HCT116 (cell line): ENCODE measurements at regions not wholly inside any gene's neighbourhood (a gene's known extent, or its start where the extent isn't known, plus 50 kb on each side); places are given as distances from the start of the nearest gene placed in this dataset.

ENCODE experiments used
- ATAC-seq: fragments of 200-7000 bp; cut with Tn5 transposase; 2 replicates; pipeline ENCODE4 v1.9.1; 2020; ENCODE audit warnings: mild to moderate bottlenecking, moderate library complexity
- BruUV-seq: library from RNA; stranded (reverse); fragments of 400-500 nt; replicated peaks from 2 replicates; lab custom pipeline; 2021; lab: Mats Ljungman, UMichigan
- CTCF ChIA-PET: fragments of 300-600 bp; sonication (Branson Sonifier 250); formaldehyde crosslinking; loops from one replicate; lab custom pipeline; 2021; ENCODE audit warnings: antibody characterized with exemption; lab: Charles Lee
- POLR2A ChIA-PET: fragments of 300-600, 350-600 bp; sonication (Branson Sonifier 250); formaldehyde crosslinking; loops from one replicate; lab custom pipeline; 2021; ENCODE audit warnings: antibody characterized with exemption; lab: Charles Lee
- RAD21 ChIA-PET, 2 experiments: fragments of 300-600 bp; sonication (Branson Sonifier 250); formaldehyde crosslinking; loops; one replicate each; lab custom pipeline; 2023; ENCODE audit warnings: low total read pairs in 2 of 2; ENCODE audit not compliant: uncharacterized antibody in 2 of 2, unreplicated experiment in 2 of 2, low non-redundant PET in 1 of 2; lab: Charles Lee
- DNase-seq: peaks from one replicate; pipeline ENCODE4 v3.0.0-alpha.2; 2010; ENCODE audit warnings: low read depth, low spot score
- H2AFZ ChIP-seq: fragments of 200-600 bp; shearing (Covaris generic), sonication (generic); 2 replicates; pipeline ENCODE4 v1.6.1; 2017; ENCODE audit warnings: low read depth, mixed run types, mixed read lengths, antibody characterized with exemption, low read length; ENCODE audit not compliant: poor library complexity, severe bottlenecking
- H3K27ac ChIP-seq: 2 replicates; pipeline ENCODE4 v1.5.1; 2012; ENCODE audit warnings: low read depth, low read length
- H3K27me3 ChIP-seq: fragments of 200-600 bp; sonication (generic); 2 replicates; pipeline ENCODE4 v1.6.1; 2016; ENCODE audit warnings: mixed run types, low read length, mixed read lengths; ENCODE audit not compliant: insufficient read depth
- H3K36me3 ChIP-seq, 2 experiments: fragments of 200-500 bp in 1 of 2; fragments of 200-600 bp in 1 of 2; sonication (Bioruptor generic) in 1 of 2; sonication (generic) in 1 of 2; 2 replicates each; pipeline versions ENCODE4 v1.5.1 to v1.6.1; 2014 to 2016; ENCODE audit warnings: low read length in 2 of 2, inconsistent platforms in 1 of 2, mixed read lengths in 1 of 2, mixed run types in 1 of 2; ENCODE audit not compliant: insufficient read depth in 2 of 2, control insufficient read depth in 1 of 2
- H3K4me1 ChIP-seq, 2 experiments: fragments of 200-600 bp in 1 of 2; sonication (generic) in 1 of 2; 2 replicates each; pipeline versions ENCODE4 v1.5.1 to v1.6.1; 2012 to 2017; ENCODE audit warnings: low read length in 2 of 2, inconsistent platforms in 1 of 2, mild to moderate bottlenecking in 1 of 2, mixed read lengths in 1 of 2, mixed run types in 1 of 2, moderate library complexity in 1 of 2; ENCODE audit not compliant: insufficient read depth in 2 of 2, control insufficient read depth in 1 of 2
- H3K4me2 ChIP-seq: fragments of 200-600 bp; sonication (generic); 2 replicates; pipeline ENCODE4 v1.6.1; 2017; ENCODE audit warnings: mixed run types, low read length, mixed read lengths
- H3K4me3 ChIP-seq, 2 experiments: fragments of 200-600 bp in 1 of 2; sonication (generic) in 1 of 2; replicated peaks in 1 of 2; 2 replicates each; pipeline ENCODE4 v1.5.1; 2011 to 2016; ENCODE audit warnings: low read length in 2 of 2, control low read depth in 1 of 2, low read depth in 1 of 2, mild to moderate bottlenecking in 1 of 2, mixed read lengths in 1 of 2, mixed run types in 1 of 2
- H3K79me2 ChIP-seq: fragments of 200-600 bp; sonication (generic); 2 replicates; pipeline ENCODE4 v1.6.1; 2017; ENCODE audit warnings: mild to moderate bottlenecking, mixed run types, low read length, moderate library complexity, mixed read lengths; ENCODE audit not compliant: insufficient read depth
- H3K9ac ChIP-seq: fragments of 200-600 bp; sonication (generic); 2 replicates; pipeline ENCODE4 v1.6.1; 2016; ENCODE audit warnings: low read length, mixed read lengths
- H3K9me2 ChIP-seq: fragments of 200-600 bp; sonication (generic), shearing (Covaris generic); 2 replicates; pipeline ENCODE4 v1.6.1; 2017; ENCODE audit warnings: mixed run types, mild to moderate bottlenecking, moderate library complexity; ENCODE audit not compliant: insufficient read depth
- H3K9me3 ChIP-seq, 2 experiments: fragments of 200-500 bp in 1 of 2; fragments of 200-600 bp in 1 of 2; sonication (Bioruptor generic) in 1 of 2; sonication (generic) in 1 of 2; 2 replicates each; pipeline ENCODE4 v1.6.1; 2014 to 2017; ENCODE audit warnings: low read length in 2 of 2, mixed read lengths in 2 of 2, inconsistent platforms in 1 of 2, low read depth in 1 of 2, mild to moderate bottlenecking in 1 of 2, mixed run types in 1 of 2, moderate library complexity in 1 of 2; ENCODE audit not compliant: control insufficient read depth in 1 of 2, insufficient read depth in 1 of 2
- H4K20me1 ChIP-seq: fragments of 200-600 bp; sonication (generic), shearing (Covaris generic); 2 replicates; pipeline ENCODE4 v1.6.1; 2017; ENCODE audit warnings: mixed run types, mild to moderate bottlenecking, moderate library complexity; ENCODE audit not compliant: insufficient read depth
- ELF1 ChIP-seq: IDR thresholded peaks from 2 replicates; pipeline ENCODE4 v1.6.1; 2012; ENCODE audit warnings: low read depth, borderline replicate concordance
- EZH2 ChIP-seq: fragments of 200-600 bp; sonication (generic); IDR thresholded peaks from 2 replicates; pipeline ENCODE4 v1.6.1; 2017; ENCODE audit warnings: antibody characterized with exemption, mixed run types
- EZH2phosphoT487 ChIP-seq: fragments of 200-600 bp; IDR thresholded peaks from 2 replicates; pipeline ENCODE4 v1.6.1; 2018; ENCODE audit warnings: antibody characterized with exemption, borderline replicate concordance
- FOSL1 ChIP-seq: IDR thresholded peaks from 2 replicates; pipeline ENCODE4 v1.6.1; 2012; ENCODE audit warnings: low read depth
- JUND ChIP-seq: IDR thresholded peaks from 2 replicates; pipeline ENCODE4 v1.6.1; 2012
- POLR2A ChIP-seq: IDR thresholded peaks from 2 replicates; pipeline ENCODE4 v1.7.0; 2011; ENCODE audit warnings: borderline replicate concordance; ENCODE audit not compliant: insufficient read depth, insufficient read length; ENCODE audit errors: extremely low read depth
- POLR2AphosphoS5 ChIP-seq: IDR thresholded peaks from 2 replicates; pipeline ENCODE4 v1.6.1; 2011; ENCODE audit warnings: mild to moderate bottlenecking, low read depth, low read length, moderate library complexity
- SP1 ChIP-seq: IDR thresholded peaks from 2 replicates; pipeline ENCODE4 v1.6.1; 2012; ENCODE audit warnings: low read depth
- TCF7L2 ChIP-seq: IDR thresholded peaks from 2 replicates; pipeline ENCODE4 v1.7.0; 2011; ENCODE audit warnings: borderline replicate concordance, inconsistent platforms; ENCODE audit not compliant: insufficient read depth, insufficient read length; ENCODE audit errors: extremely low read depth
- YY1 ChIP-seq: IDR thresholded peaks from 2 replicates; pipeline ENCODE4 v1.6.1; 2011; ENCODE audit warnings: low read length, low read depth, moderate library complexity, mild to moderate bottlenecking; ENCODE audit not compliant: insufficient replicate concordance; ENCODE audit errors: extremely low read depth
- intact Hi-C: fragments of 100-400 bp; cut with micrococcal nuclease; formaldehyde crosslinking; loops from 2 replicates; pipeline ENCODE4 v1.10.0; 2022
- TF ChIP-seq, protein P1 (sequence below): IDR thresholded peaks from 2 replicates; pipeline ENCODE4 v1.6.1; 2011; ENCODE audit warnings: mild to moderate bottlenecking, low read length, moderate library complexity; ENCODE audit not compliant: insufficient replicate concordance; ENCODE audit errors: extremely low read depth
- TF ChIP-seq, protein P2 (sequence below): IDR thresholded peaks from 2 replicates; pipeline ENCODE4 v1.6.1; 2012

DNA sequence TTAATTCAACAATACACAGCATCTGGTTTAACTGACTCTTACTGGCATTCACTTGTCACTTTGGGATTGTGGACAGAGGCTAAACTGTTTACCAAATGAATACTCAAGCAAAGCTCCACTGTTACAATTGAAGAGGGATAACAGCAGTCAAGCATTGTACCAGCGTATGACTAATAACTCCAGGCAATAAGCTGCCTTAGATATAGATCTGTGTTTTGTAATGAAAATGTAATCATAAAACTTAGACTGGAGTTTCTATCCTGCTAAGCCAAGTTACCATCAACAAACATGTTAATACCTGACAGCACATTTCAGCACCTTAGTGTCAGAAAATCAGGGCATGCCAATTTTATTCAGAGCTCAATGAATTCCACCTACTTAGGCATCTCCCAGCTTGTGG, 889.5 kb downstream of the EPHA4 start (continued):
- TF ChIP-seq, protein P1, sequence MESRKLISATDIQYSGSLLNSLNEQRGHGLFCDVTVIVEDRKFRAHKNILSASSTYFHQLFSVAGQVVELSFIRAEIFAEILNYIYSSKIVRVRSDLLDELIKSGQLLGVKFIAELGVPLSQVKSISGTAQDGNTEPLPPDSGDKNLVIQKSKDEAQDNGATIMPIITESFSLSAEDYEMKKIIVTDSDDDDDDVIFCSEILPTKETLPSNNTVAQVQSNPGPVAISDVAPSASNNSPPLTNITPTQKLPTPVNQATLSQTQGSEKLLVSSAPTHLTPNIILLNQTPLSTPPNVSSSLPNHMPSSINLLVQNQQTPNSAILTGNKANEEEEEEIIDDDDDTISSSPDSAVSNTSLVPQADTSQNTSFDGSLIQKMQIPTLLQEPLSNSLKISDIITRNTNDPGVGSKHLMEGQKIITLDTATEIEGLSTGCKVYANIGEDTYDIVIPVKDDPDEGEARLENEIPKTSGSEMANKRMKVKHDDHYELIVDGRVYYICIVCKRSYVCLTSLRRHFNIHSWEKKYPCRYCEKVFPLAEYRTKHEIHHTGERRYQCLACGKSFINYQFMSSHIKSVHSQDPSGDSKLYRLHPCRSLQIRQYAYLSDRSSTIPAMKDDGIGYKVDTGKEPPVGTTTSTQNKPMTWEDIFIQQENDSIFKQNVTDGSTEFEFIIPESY = no peak
- TF ChIP-seq EZH2 (no peak), POLR2AphosphoS5 (no peak)
- TF ChIP-seq, protein P2, sequence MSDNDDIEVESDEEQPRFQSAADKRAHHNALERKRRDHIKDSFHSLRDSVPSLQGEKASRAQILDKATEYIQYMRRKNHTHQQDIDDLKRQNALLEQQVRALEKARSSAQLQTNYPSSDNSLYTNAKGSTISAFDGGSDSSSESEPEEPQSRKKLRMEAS = no peak

DNA sequence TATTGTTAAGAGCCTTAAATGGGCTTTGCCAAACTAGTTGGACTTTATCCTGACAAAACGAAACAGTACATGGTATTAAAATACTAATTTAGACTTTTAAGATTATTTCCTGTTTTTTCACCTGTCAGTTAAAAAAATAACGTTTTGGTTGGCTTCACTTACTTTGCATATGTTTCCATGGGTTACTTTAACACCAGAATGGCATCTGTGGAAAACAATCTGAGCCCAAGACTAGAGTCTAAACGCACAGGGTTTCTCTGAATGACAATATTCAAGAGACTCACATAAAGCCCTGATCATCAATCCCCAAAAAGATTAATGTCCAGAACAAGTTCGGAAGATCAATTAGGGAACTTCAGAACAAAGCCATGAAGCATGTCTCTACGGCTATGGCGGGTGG, 888.0 kb downstream of the EPHA4 start:
- Histone ChIP-seq H4K20me1 (no peaks in the 10 kb centered on the region), H3K79me2 (no peaks in the 10 kb centered on the region), H3K9me2 (no peaks in the 10 kb centered on the region), H2AFZ (no peak overlapping the region), H3K4me3 (no peak overlapping the region), H3K9me3 (no peaks in the 10 kb centered on the region), H3K9ac (no peak overlapping the region), H3K27me3 (no peaks in the 10 kb centered on the region), H3K36me3 (no peaks in the 10 kb centered on the region), H3K4me2 (no peak overlapping the region), H3K4me1 (no peaks in the 10 kb centered on the region), H3K27ac (no peak overlapping the region)
- ATAC-seq = no peak
- intact Hi-C loops = no loop called here
- ChIA-PET CTCF (no interaction called here), POLR2A (no interaction called here), RAD21 (no interaction called here)
- BruUV-seq = no TSS peak
- no peak for TF ChIP-seq ELF1
- no peak for TF ChIP-seq JUND
- TF ChIP-seq TCF7L2 = no peak
- TF ChIP-seq YY1 = no peak
- TF ChIP-seq POLR2A = no peak
- TF ChIP-seq FOSL1 = no peak
- TF ChIP-seq EZH2phosphoT487 = no peak
- TF ChIP-seq SP1 = no peak
- no peak for DNase-seq
